ENCODE measurements at regions not wholly inside any gene's neighbourhood (a gene's known extent, or its start where the extent isn't known, plus 50 kb on each side); places are given as distances from the start of the nearest gene placed in this dataset.

DNA sequence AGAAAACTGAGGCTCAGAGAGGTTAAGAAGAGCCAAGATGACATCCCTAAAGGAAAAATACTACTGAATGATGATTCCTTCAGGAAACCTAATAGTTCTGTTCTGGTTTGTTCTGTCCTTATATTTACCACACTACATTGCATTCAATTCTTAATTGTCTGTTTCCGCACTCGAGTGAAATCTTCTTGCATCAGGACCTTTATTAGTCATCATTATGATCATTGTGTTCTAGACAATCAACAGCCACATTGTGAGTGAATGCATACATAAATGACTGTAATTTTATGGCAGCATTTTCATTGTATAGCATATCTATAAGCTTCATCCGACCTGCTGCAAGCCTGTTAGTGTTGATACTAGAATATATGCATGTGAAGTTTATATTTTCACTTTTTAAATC, 156.7 kb upstream of the FAM241A start:
- TF ChIP-seq, protein P1, sequence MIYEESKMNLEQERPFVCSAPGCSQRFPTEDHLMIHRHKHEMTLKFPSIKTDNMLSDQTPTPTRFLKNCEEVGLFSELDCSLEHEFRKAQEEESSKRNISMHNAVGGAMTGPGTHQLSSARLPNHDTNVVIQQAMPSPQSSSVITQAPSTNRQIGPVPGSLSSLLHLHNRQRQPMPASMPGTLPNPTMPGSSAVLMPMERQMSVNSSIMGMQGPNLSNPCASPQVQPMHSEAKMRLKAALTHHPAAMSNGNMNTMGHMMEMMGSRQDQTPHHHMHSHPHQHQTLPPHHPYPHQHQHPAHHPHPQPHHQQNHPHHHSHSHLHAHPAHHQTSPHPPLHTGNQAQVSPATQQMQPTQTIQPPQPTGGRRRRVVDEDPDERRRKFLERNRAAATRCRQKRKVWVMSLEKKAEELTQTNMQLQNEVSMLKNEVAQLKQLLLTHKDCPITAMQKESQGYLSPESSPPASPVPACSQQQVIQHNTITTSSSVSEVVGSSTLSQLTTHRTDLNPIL (CRISPR knock-in tag; IDR thresholded peaks at IDR 0.05), result no peak
- TF ChIP-seq JUN (IDR thresholded peaks at IDR 0.05; ENCODE audit: borderline replicate concordance, low read depth, low read length) (no peak), JUN (CRISPR knock-in tag; IDR thresholded peaks at IDR 0.05; ENCODE audit: borderline replicate concordance) (no peak), MED1 (CRISPR knock-in tag; IDR thresholded peaks at IDR 0.05; ENCODE audit: borderline replicate concordance) (no peak), TCF7L2 (IDR thresholded peaks at IDR 0.05; ENCODE audit: low read depth, low read length) (no peak), ZSCAN29 (IDR thresholded peaks at IDR 0.05) (no peak)
- TF ChIP-seq, protein P2, sequence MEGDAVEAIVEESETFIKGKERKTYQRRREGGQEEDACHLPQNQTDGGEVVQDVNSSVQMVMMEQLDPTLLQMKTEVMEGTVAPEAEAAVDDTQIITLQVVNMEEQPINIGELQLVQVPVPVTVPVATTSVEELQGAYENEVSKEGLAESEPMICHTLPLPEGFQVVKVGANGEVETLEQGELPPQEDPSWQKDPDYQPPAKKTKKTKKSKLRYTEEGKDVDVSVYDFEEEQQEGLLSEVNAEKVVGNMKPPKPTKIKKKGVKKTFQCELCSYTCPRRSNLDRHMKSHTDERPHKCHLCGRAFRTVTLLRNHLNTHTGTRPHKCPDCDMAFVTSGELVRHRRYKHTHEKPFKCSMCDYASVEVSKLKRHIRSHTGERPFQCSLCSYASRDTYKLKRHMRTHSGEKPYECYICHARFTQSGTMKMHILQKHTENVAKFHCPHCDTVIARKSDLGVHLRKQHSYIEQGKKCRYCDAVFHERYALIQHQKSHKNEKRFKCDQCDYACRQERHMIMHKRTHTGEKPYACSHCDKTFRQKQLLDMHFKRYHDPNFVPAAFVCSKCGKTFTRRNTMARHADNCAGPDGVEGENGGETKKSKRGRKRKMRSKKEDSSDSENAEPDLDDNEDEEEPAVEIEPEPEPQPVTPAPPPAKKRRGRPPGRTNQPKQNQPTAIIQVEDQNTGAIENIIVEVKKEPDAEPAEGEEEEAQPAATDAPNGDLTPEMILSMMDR (IDR thresholded peaks at IDR 0.05 in 2 of 3, conservative IDR thresholded peaks at IDR 0.05 in 1 of 3; ENCODE audit: insufficient read depth in 2 of 3, low read depth in 1 of 3, low read length in 3 of 3), result no peak
- TF ChIP-seq, protein P3, sequence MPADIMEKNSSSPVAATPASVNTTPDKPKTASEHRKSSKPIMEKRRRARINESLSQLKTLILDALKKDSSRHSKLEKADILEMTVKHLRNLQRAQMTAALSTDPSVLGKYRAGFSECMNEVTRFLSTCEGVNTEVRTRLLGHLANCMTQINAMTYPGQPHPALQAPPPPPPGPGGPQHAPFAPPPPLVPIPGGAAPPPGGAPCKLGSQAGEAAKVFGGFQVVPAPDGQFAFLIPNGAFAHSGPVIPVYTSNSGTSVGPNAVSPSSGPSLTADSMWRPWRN (IDR thresholded peaks at IDR 0.05; ENCODE audit: low read depth), result no peak
